K562 (cell line): ENCODE measurements at regions not wholly inside any gene's neighbourhood (a gene's known extent, or its start where the extent isn't known, plus 50 kb on each side); places are given as distances from the start of the nearest gene placed in this dataset.

ENCODE experiments used
- ATAC-seq: fragments of 200-7000 bp; cut with Tn5 transposase; 3 replicates; pipeline ENCODE4 v1.9.1; 2020; ENCODE audit warnings: moderate library complexity
- BruUV-seq: library from RNA; stranded (reverse); fragments of 400-500 nt; replicated peaks from 2 replicates; lab custom pipeline; 2021; lab: Mats Ljungman, UMichigan
- CTCF ChIA-PET: fragments of 300-600 bp; formaldehyde crosslinking; extraction: SDS; loops from one replicate; lab custom pipeline; 2021; ENCODE audit warnings: low intra/inter-chr PET ratio; lab: Yijun Ruan, JAX
- POLR2A ChIA-PET: fragments of 300-600, 350-650 bp; sonication (Branson Sonifier 250); formaldehyde crosslinking; extraction: SDS; loops from one replicate; lab custom pipeline; 2021; ENCODE audit warnings: antibody characterized with exemption, inconsistent platforms; lab: Yijun Ruan, JAX
- DNase-seq, 4 experiments: peaks; one replicate each; pipeline versions ENCODE4 v3.0.0 to v3.0.0-alpha.2; 2011 to 2018; ENCODE audit warnings: low spot score in 3 of 4, mixed read lengths in 3 of 4; ENCODE audit errors: extremely low read depth in 1 of 4
- FAIRE-seq: peaks from 2 replicates; lab custom pipeline; 2011; peaks lifted over from hg19 to GRCh38; lab: Jason Lieb, UNC
- H2AFZ ChIP-seq: 2 replicates; pipeline ENCODE4 v1.6.0; 2011; ENCODE audit warnings: low read depth, low read length, control low read depth, inconsistent platforms
- H3K27ac ChIP-seq: fragments of 200-600 bp; 3 replicates; pipeline ENCODE4 v1.8.0; 2011; ENCODE audit warnings: low read depth, mild to moderate bottlenecking, control low read depth, inconsistent platforms, low read length, moderate library complexity, mixed read lengths; ENCODE audit errors: extremely low read depth
- H3K27me3 ChIP-seq, 2 experiments: fragments of 300-600 bp in 1 of 2; 2 replicates in 1 of 2; 3 replicates in 1 of 2; pipeline versions ENCODE4 v1.6.0 to v1.8.0; 2011; ENCODE audit warnings: inconsistent platforms in 2 of 2, low read length in 2 of 2, mild to moderate bottlenecking in 1 of 2, mixed read lengths in 1 of 2, moderate library complexity in 1 of 2; ENCODE audit not compliant: control insufficient read depth in 2 of 2, insufficient read depth in 2 of 2
- H3K36me3 ChIP-seq: fragments of 300-600 bp; 3 replicates; pipeline ENCODE4 v1.8.0; 2011; ENCODE audit warnings: mild to moderate bottlenecking, low read length, inconsistent platforms; ENCODE audit not compliant: control insufficient read depth, insufficient read depth
- H3K4me1 ChIP-seq, 2 experiments: fragments of 200-600 bp in 1 of 2; replicated peaks in 1 of 2; 2 replicates in 1 of 2; 3 replicates in 1 of 2; pipeline versions ENCODE4 v1.5.1 to v1.8.0; 2011; ENCODE audit warnings: inconsistent platforms in 2 of 2, low read length in 2 of 2, mild to moderate bottlenecking in 1 of 2, mixed read lengths in 1 of 2, moderate library complexity in 1 of 2; ENCODE audit not compliant: control insufficient read depth in 2 of 2, insufficient read depth in 2 of 2
- H3K4me2 ChIP-seq: 2 replicates; pipeline ENCODE4 v1.6.1; 2011; ENCODE audit warnings: low read length, control low read depth, inconsistent platforms, mixed read lengths; ENCODE audit not compliant: insufficient read depth
- H3K4me3 ChIP-seq: fragments of 200-600 bp; sonication (generic), shearing (Covaris generic); 2 replicates; pipeline ENCODE4 v1.5.1; 2016; ENCODE audit warnings: control low read depth, inconsistent platforms
- H3K79me2 ChIP-seq: fragments of 200-600 bp; 3 replicates; pipeline ENCODE4 v1.8.0; 2011; ENCODE audit warnings: low read length, inconsistent platforms; ENCODE audit not compliant: control insufficient read depth, insufficient read depth
- H3K9ac ChIP-seq, 2 experiments: 2 replicates each; pipeline versions ENCODE4 v1.6.0 to v1.6.1; 2011; ENCODE audit warnings: low read depth in 2 of 2, low read length in 2 of 2, control low read depth in 1 of 2, inconsistent platforms in 1 of 2, mild to moderate bottlenecking in 1 of 2, mixed read lengths in 1 of 2; ENCODE audit not compliant: insufficient read depth in 1 of 2
- H3K9me1 ChIP-seq: one replicate; pipeline ENCODE4 v1.6.0; 2011; ENCODE audit warnings: inconsistent platforms, mild to moderate bottlenecking, low read length, moderate library complexity; ENCODE audit not compliant: control insufficient read depth, insufficient read depth
- H3K9me3 ChIP-seq: replicated peaks from 2 replicates; pipeline ENCODE4 v1.5.1; 2011; ENCODE audit warnings: low read depth, low read length, inconsistent platforms; ENCODE audit not compliant: control insufficient read depth, insufficient read depth
- H4K20me1 ChIP-seq: replicated peaks from 2 replicates; pipeline ENCODE4 v1.6.1; 2011; ENCODE audit warnings: low read length, inconsistent platforms, mixed read lengths; ENCODE audit not compliant: control insufficient read depth, insufficient read depth
- ATF2 ChIP-seq: sonication (generic); formaldehyde crosslinking; IDR thresholded peaks from 2 replicates; pipeline ENCODE4 v1.8.1; 2022; ENCODE audit warnings: missing genetic modification reagents
- ETS1 ChIP-seq: conservative IDR thresholded peaks from 2 replicates; pipeline ENCODE4 v1.6.1; 2011; ENCODE audit warnings: low read depth, mild to moderate bottlenecking, low read length; ENCODE audit not compliant: control insufficient read depth
- IFI16 ChIP-seq: fragments of 250-450 bp; sonication (Bioruptor Pico); IDR thresholded peaks from 2 replicates; pipeline ENCODE4 v2.1.2; 2022; ENCODE audit warnings: mild to moderate bottlenecking, inconsistent platforms
- KDM1A ChIP-seq, 2 experiments: fragments of 450-650 bp; IDR thresholded peaks; 2 replicates each; pipeline ENCODE4 v1.6.1; 2016; ENCODE audit warnings: mild to moderate bottlenecking in 2 of 2
- PML ChIP-seq: IDR thresholded peaks from 2 replicates; pipeline ENCODE4 v1.6.1; 2012; ENCODE audit warnings: low read length, inconsistent platforms
- SMC3 ChIP-seq: conservative IDR thresholded peaks from 2 replicates; pipeline ENCODE4 v1.6.1; 2011; ENCODE audit warnings: low read depth, low read length, improper control_type of control experiment; ENCODE audit not compliant: insufficient read depth
- TAF7 ChIP-seq: fragments of 450-650 bp; IDR thresholded peaks from 2 replicates; pipeline ENCODE4 v1.6.1; 2016; ENCODE audit warnings: missing genetic modification characterization, missing compliant biosample characterization
- ZC3H8 ChIP-seq: fragments of 450-650 bp; IDR thresholded peaks from 2 replicates; pipeline ENCODE4 v1.6.1; 2017
- ZNF184 ChIP-seq: sonication (generic); formaldehyde crosslinking; IDR thresholded peaks from 2 replicates; pipeline ENCODE4 v1.5.0; 2020; ENCODE audit warnings: missing genetic modification reagents
- ZNF507 ChIP-seq: conservative IDR thresholded peaks from 2 replicates; pipeline ENCODE4 v1.6.1; 2017; ENCODE audit warnings: missing genetic modification characterization, missing compliant biosample characterization
- WGBS: fragments of 100-300 bp; shearing (Covaris generic); methylation state at CpG from one replicate; pipeline ENCODE4 v1.1.6; 2016; ENCODE audit warnings: low coverage, mixed read lengths; ENCODE audit not compliant: insufficient coverage; ENCODE audit errors: missing lambda C conversion rate; 5-methylcytosine and 5-hydroxymethylcytosine counted together
- in situ Hi-C: fragments of 300-500 bp; cut with MboI; formaldehyde crosslinking; loops from 4 replicates; pipeline ENCODE4 v1.15.0; 2018; ENCODE audit warnings: inconsistent platforms, mixed read lengths
- intact Hi-C: fragments of 100-400 bp; cut with micrococcal nuclease; formaldehyde crosslinking; loops from 2 replicates; pipeline ENCODE4 v1.14.2; 2022

GRCh38 chr3:193767353-193768069 lies 174.5 kb downstream of the OPA1 start (continued):
- TF ChIP-seq ETS1 = no peak
- TF ChIP-seq TAF7 = no peak
- no peak for TF ChIP-seq ZNF507 (tag)
- no peak for TF ChIP-seq IFI16

- ChIA-PET POLR2A (interaction anchor here (0.6 to 1.3 kb wide), 3 partner anchors 12 to 1938 kb away, joined by 3 to 4 read pairs (median 3); no protein-coding TSS in a partner anchor), CTCF (no interaction called here)
- no peak for ATAC-seq
- no peak overlapping the region for H3K9ac ChIP-seq
- DNase-seq = no peak
- H4K20me1 ChIP-seq = no peaks in the 10 kb centered on the region
- H3K9me1 ChIP-seq = no peaks in the 10 kb centered on the region
- peaks cover 0 to 3% of the 10 kb centered on the region in 2 experiments; a peak in 1 of 5 replicates for H3K4me1 ChIP-seq
- H2AFZ ChIP-seq = no peak overlapping the region
- H3K27me3 ChIP-seq = no peaks in the 10 kb centered on the region
- no peak overlapping the region for H3K4me2 ChIP-seq
- in situ Hi-C loops = no loop called here
- TF ChIP-seq KDM1A (IDR thresholded peaks at IDR 0.05) (0 out of 4 replicates have a peak, but pooled peaks of 1 of the 2 experiments have one; percentile 18), ZNF184 (CRISPR knock-in tag) (no peak), ZC3H8 (no peak), PML (no peak), ATF2 (CRISPR knock-in tag) (no peak), SMC3 (no peak)
- BruUV-seq = no TSS peak
- no peaks in the 10 kb centered on the region for H3K36me3 ChIP-seq
- no peak for FAIRE-seq
- WGBS = 19% methylated on average over 2 of the region's 2 CpGs
- intact Hi-C loops = no loop called here
- no peak overlapping the region for H3K4me3 ChIP-seq
- H3K27ac ChIP-seq = no peak overlapping the region
- no peaks in the 10 kb centered on the region; the same call in none of the 2 replicates for H3K9me3 ChIP-seq
- no peaks in the 10 kb centered on the region for H3K79me2 ChIP-seq
Observed at GRCh38 chr3:193768070-193768394, 175.0 kb downstream of the OPA1 start.
